A549 (cell line): ENCODE measurements at regions not wholly inside any gene's neighbourhood (a gene's known extent, or its start where the extent isn't known, plus 50 kb on each side); places are given as distances from the start of the nearest gene placed in this dataset.

ENCODE experiments used
- ATAC-seq, 2 experiments: fragments of 200-7000 bp in 1 of 2; fragments of >200 bp in 1 of 2; cut with Nextera tagmentation in 1 of 2; cut with Tn5 transposase in 1 of 2; 3 replicates each; pipeline versions ENCODE4 v1.8.0 to v1.9.1; 2018 to 2020; ENCODE audit warnings: mild to moderate bottlenecking in 1 of 2, moderate library complexity in 1 of 2
- CTCF ChIA-PET: fragments of 300-600 bp; sonication (Branson Sonifier 250); formaldehyde crosslinking; extraction: SDS; loops from one replicate; lab custom pipeline; 2021; ENCODE audit warnings: antibody characterized with exemption, inconsistent platforms; lab: Yijun Ruan, JAX
- POLR2A ChIA-PET: fragments of 350-600 bp; formaldehyde crosslinking; extraction: SDS; loops from one replicate; lab custom pipeline; 2021; ENCODE audit warnings: antibody characterized with exemption, inconsistent platforms; lab: Yijun Ruan, JAX
- DNase-seq, 2 experiments: peaks; one replicate each; pipeline versions ENCODE4 v3.0.0 to v3.0.0-alpha.2; 2011 to 2016; ENCODE audit warnings: low read depth in 1 of 2, low spot score in 1 of 2
- FAIRE-seq: peaks from 2 replicates; lab custom pipeline; 2011; peaks lifted over from hg19 to GRCh38; lab: Jason Lieb, UNC
- H3K27ac ChIP-seq, 2 experiments: fragments of >200 bp; sonication (Bioruptor Twin); formaldehyde crosslinking; 3 replicates each; pipeline ENCODE4 v1.5.1; 2016 to 2017
- H3K4me1 ChIP-seq: fragments of >200 bp; sonication (Bioruptor Twin); formaldehyde crosslinking; 3 replicates; pipeline ENCODE4 v1.6.1; 2016
- H3K4me2 ChIP-seq: fragments of >200 bp; sonication (Bioruptor Twin); formaldehyde crosslinking; 3 replicates; pipeline ENCODE4 v1.6.1; 2016
- H3K4me3 ChIP-seq: fragments of >200 bp; sonication (Bioruptor Twin); formaldehyde crosslinking; 3 replicates; pipeline ENCODE4 v1.5.1; 2016
- H3K9me3 ChIP-seq: fragments of >200 bp; sonication (Bioruptor Twin); formaldehyde crosslinking; 3 replicates; pipeline ENCODE4 v1.6.1; 2016
- ATOH8 ChIP-seq: fragments of 250-450 bp; sonication (Bioruptor Pico); IDR thresholded peaks from 2 replicates; pipeline ENCODE4 v1.5.0; 2020; ENCODE audit warnings: low read depth, mild to moderate bottlenecking, moderate library complexity
- CBX2 ChIP-seq: fragments of 200-600 bp; sonication (generic); IDR thresholded peaks from 2 replicates; pipeline ENCODE4 v1.6.1; 2016; ENCODE audit warnings: low read depth, mild to moderate bottlenecking, borderline replicate concordance
- CBX8 ChIP-seq: fragments of 200-600 bp; sonication (generic); IDR thresholded peaks from 2 replicates; pipeline ENCODE4 v1.6.1; 2016
- CHD2 ChIP-seq: fragments of 150-350 bp; IDR thresholded peaks from 2 replicates; pipeline ENCODE4 v1.6.1; 2014; ENCODE audit warnings: low read length; ENCODE audit not compliant: partially characterized antibody
- CHD4 ChIP-seq: fragments of 200-600 bp; sonication (generic); IDR thresholded peaks from 2 replicates; pipeline ENCODE4 v1.6.1; 2016; ENCODE audit warnings: antibody characterized with exemption, mild to moderate bottlenecking, borderline replicate concordance
- EHF ChIP-seq: fragments of 250-450 bp; sonication (Bioruptor Pico); IDR thresholded peaks from 2 replicates; pipeline ENCODE4 v1.5.0; 2020; ENCODE audit warnings: mild to moderate bottlenecking
- EHMT2 ChIP-seq: fragments of 200-600 bp; sonication (generic); IDR thresholded peaks from 2 replicates; pipeline ENCODE4 v1.6.1; 2016; ENCODE audit warnings: antibody characterized with exemption, low read depth, mild to moderate bottlenecking, moderate library complexity
- FOXS1 ChIP-seq: fragments of 250-450 bp; sonication (Bioruptor Pico); IDR thresholded peaks from 2 replicates; pipeline ENCODE4 v1.5.0; 2020; ENCODE audit warnings: mild to moderate bottlenecking, moderate library complexity
- GATA3 ChIP-seq: IDR thresholded peaks from 2 replicates; pipeline ENCODE4 v1.6.1; 2012; ENCODE audit warnings: borderline replicate concordance
- HDAC2 ChIP-seq: fragments of 200-600 bp; sonication (generic); IDR thresholded peaks from 2 replicates; pipeline ENCODE4 v1.6.1; 2016
- HEYL ChIP-seq: fragments of 250-450 bp; sonication (Bioruptor Pico); IDR thresholded peaks from 2 replicates; pipeline ENCODE4 v1.8.0; 2021; ENCODE audit warnings: mild to moderate bottlenecking, moderate library complexity
- HMGXB4 ChIP-seq: fragments of 250-450 bp; sonication (Bioruptor Pico); IDR thresholded peaks from 2 replicates; pipeline ENCODE4 v1.5.0; 2021; ENCODE audit warnings: mild to moderate bottlenecking, moderate library complexity, borderline replicate concordance
- HOXB5 ChIP-seq: fragments of 250-450 bp; sonication (Bioruptor Pico); IDR thresholded peaks from 2 replicates; pipeline ENCODE4 v1.5.0; 2020; ENCODE audit warnings: mild to moderate bottlenecking, moderate library complexity
- KDM5A ChIP-seq: fragments of 200-600 bp; sonication (generic); IDR thresholded peaks from 2 replicates; pipeline ENCODE4 v1.6.1; 2016; ENCODE audit warnings: antibody characterized with exemption, mild to moderate bottlenecking
- MAFK ChIP-seq: fragments of 450-650 bp; IDR thresholded peaks from 2 replicates; pipeline ENCODE4 v1.6.1; 2014; ENCODE audit not compliant: partially characterized antibody
- MAZ ChIP-seq: fragments of 150-350 bp; IDR thresholded peaks from 2 replicates; pipeline ENCODE4 v1.6.1; 2014; ENCODE audit warnings: antibody characterized with exemption, low read depth, low read length, borderline replicate concordance
- NFE2L2 ChIP-seq: fragments of 150-350 bp; conservative IDR thresholded peaks from 2 replicates; pipeline ENCODE4 v1.6.1; 2014; ENCODE audit warnings: low read length
- NR3C1 ChIP-seq: fragments of >200 bp; sonication (Bioruptor Twin); formaldehyde crosslinking; IDR thresholded peaks from 3 replicates; pipeline ENCODE4 v1.6.1; 2017
- PHF8 ChIP-seq: fragments of 200-600 bp; sonication (generic); IDR thresholded peaks from 2 replicates; pipeline ENCODE4 v1.6.1; 2016; ENCODE audit warnings: low read depth, mild to moderate bottlenecking, antibody characterized with exemption, moderate library complexity, borderline replicate concordance
- POLR2A ChIP-seq: IDR thresholded peaks from 2 replicates; pipeline ENCODE4 v1.6.1; 2012; ENCODE audit warnings: mild to moderate bottlenecking, low read length
- RARB ChIP-seq: fragments of 250-450 bp; sonication (Bioruptor Pico); IDR thresholded peaks from 2 replicates; pipeline ENCODE4 v1.8.0; 2021; ENCODE audit warnings: mild to moderate bottlenecking, moderate library complexity
- RCOR1 ChIP-seq: fragments of 150-350 bp; IDR thresholded peaks from 2 replicates; pipeline ENCODE4 v1.6.1; 2014; ENCODE audit warnings: antibody characterized with exemption, low read length, low read depth
- RFX5 ChIP-seq: fragments of 450-650 bp; IDR thresholded peaks from 2 replicates; pipeline ENCODE4 v1.7.1; 2014; ENCODE audit warnings: antibody characterized with exemption, mild to moderate bottlenecking, moderate library complexity
- RNF2 ChIP-seq: fragments of 200-600 bp; sonication (generic); IDR thresholded peaks from 2 replicates; pipeline ENCODE4 v1.6.1; 2016; ENCODE audit warnings: low read depth, mild to moderate bottlenecking, antibody characterized with exemption, moderate library complexity, borderline replicate concordance
- SREBF2 ChIP-seq: fragments of 450-650 bp; IDR thresholded peaks from 2 replicates; pipeline ENCODE4 v1.6.1; 2014; ENCODE audit warnings: mild to moderate bottlenecking, moderate library complexity
- TFCP2L1 ChIP-seq: fragments of 250-450 bp; sonication (Bioruptor Pico); IDR thresholded peaks from 2 replicates; pipeline ENCODE4 v1.5.0; 2021; ENCODE audit warnings: mild to moderate bottlenecking
- TP53 ChIP-seq: fragments of 250-450 bp; sonication (Bioruptor Pico); IDR thresholded peaks from 2 replicates; pipeline ENCODE4 v1.5.0; 2021; ENCODE audit warnings: mild to moderate bottlenecking, moderate library complexity
- USF2 ChIP-seq: fragments of 450-650 bp; IDR thresholded peaks from 2 replicates; pipeline ENCODE4 v1.6.1; 2014; ENCODE audit warnings: antibody characterized with exemption
- ZFP36 ChIP-seq: fragments of 450-650 bp; IDR thresholded peaks from 2 replicates; pipeline ENCODE4 v1.6.1; 2014; ENCODE audit warnings: borderline replicate concordance; ENCODE audit not compliant: partially characterized antibody
- ZNF302 ChIP-seq: fragments of 250-450 bp; sonication (Bioruptor Pico); IDR thresholded peaks from 2 replicates; pipeline ENCODE4 v1.9.0; 2021; ENCODE audit warnings: inconsistent platforms, mild to moderate bottlenecking, moderate library complexity
- WGBS: methylation state at CpG from one replicate; pipeline ENCODE4 v1.1.6; 2017; ENCODE audit errors: missing lambda C conversion rate; 5-methylcytosine and 5-hydroxymethylcytosine counted together
- TF ChIP-seq, protein P1 (sequence below): fragments of >200 bp; sonication (Bioruptor Twin); formaldehyde crosslinking; IDR thresholded peaks from 2 replicates; pipeline ENCODE4 v1.6.1; 2016
- TF ChIP-seq, protein P2 (sequence below): fragments of >200 bp; sonication (Bioruptor Twin); formaldehyde crosslinking; IDR thresholded peaks from 3 replicates; pipeline ENCODE4 v1.6.1; 2016

GRCh38 chr2:139492131-139492680, 712.0 kb upstream of the NXPH2 start:
- Histone ChIP-seq H3K9me3 (no peaks in the 10 kb centered on the region), H3K27ac (no peak overlapping the region), H3K4me1 (no peaks in the 10 kb centered on the region), H3K4me3 (no peak overlapping the region), H3K4me2 (no peak overlapping the region)
- ChIA-PET CTCF (no interaction called here), POLR2A (no interaction called here)
- no peak for TF ChIP-seq RFX5
- TF ChIP-seq HDAC2: no peak
- TF ChIP-seq HEYL (CRISPR knock-in tag): no peak
- no peak for TF ChIP-seq SREBF2
- no peak for TF ChIP-seq CHD4
- no peak for TF ChIP-seq TFCP2L1 (CRISPR knock-in tag)
- no peak for TF ChIP-seq POLR2A
- no peak for TF ChIP-seq NR3C1
- TF ChIP-seq USF2: no peak
- no peak for TF ChIP-seq PHF8
- TF ChIP-seq CHD2: no peak
- TF ChIP-seq GATA3: no peak
- no peak for TF ChIP-seq ZNF302
- TF ChIP-seq RNF2: no peak
- TF ChIP-seq RARB (CRISPR knock-in tag): no peak
- TF ChIP-seq ZFP36: no peak
- TF ChIP-seq RCOR1: no peak
- no peak for TF ChIP-seq HOXB5 (CRISPR knock-in tag)
- ATAC-seq (no peak), FAIRE-seq (no peak), DNase-seq (no peak)
- WGBS: 53% methylated on average over 1 of the region's 1 CpG

GRCh38 chr2:139480161-139480650, 700.0 kb upstream of the NXPH2 start:
- no peak overlapping the region for H3K4me2 ChIP-seq
- ChIA-PET CTCF (no interaction called here), POLR2A (no interaction called here)
- ATAC-seq (no peak), DNase-seq (no peak), FAIRE-seq (no peak)
- H3K4me1 ChIP-seq: no peaks in the 10 kb centered on the region
- H3K9me3 ChIP-seq: no peaks in the 10 kb centered on the region
- no peak overlapping the region for H3K27ac ChIP-seq
- 22% methylated on average over 3 of the region's 3 CpGs for WGBS
- no peak overlapping the region for H3K4me3 ChIP-seq
- TF ChIP-seq KDM5A: no peak
- TF ChIP-seq CBX2: no peak
- TF ChIP-seq HMGXB4 (CRISPR knock-in tag): no peak
- TF ChIP-seq TFCP2L1 (CRISPR knock-in tag): no peak
- no peak for TF ChIP-seq TP53 (CRISPR knock-in tag)
- TF ChIP-seq, protein P1, sequence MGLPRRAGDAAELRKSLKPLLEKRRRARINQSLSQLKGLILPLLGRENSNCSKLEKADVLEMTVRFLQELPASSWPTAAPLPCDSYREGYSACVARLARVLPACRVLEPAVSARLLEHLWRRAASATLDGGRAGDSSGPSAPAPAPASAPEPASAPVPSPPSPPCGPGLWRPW: no peak
- TF ChIP-seq EHF (CRISPR knock-in tag): no peak
- TF ChIP-seq FOXS1: no peak
- TF ChIP-seq EHMT2: no peak
- TF ChIP-seq MAFK: no peak
- no peak for TF ChIP-seq MAZ
- no peak for TF ChIP-seq NFE2L2
- TF ChIP-seq ZFP36: no peak
- TF ChIP-seq CBX8: no peak
- no peak for TF ChIP-seq ATOH8 (CRISPR knock-in tag)
- TF ChIP-seq, protein P2, sequence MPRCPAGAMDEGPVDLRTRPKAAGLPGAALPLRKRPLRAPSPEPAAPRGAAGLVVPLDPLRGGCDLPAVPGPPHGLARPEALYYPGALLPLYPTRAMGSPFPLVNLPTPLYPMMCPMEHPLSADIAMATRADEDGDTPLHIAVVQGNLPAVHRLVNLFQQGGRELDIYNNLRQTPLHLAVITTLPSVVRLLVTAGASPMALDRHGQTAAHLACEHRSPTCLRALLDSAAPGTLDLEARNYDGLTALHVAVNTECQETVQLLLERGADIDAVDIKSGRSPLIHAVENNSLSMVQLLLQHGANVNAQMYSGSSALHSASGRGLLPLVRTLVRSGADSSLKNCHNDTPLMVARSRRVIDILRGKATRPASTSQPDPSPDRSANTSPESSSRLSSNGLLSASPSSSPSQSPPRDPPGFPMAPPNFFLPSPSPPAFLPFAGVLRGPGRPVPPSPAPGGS: no peak
